Urothelium cell line (cell line): ENCODE measurements at regions not wholly inside any gene's neighbourhood (a gene's known extent, or its start where the extent isn't known, plus 50 kb on each side); places are given as distances from the start of the nearest gene placed in this dataset.
"Not testable (repeated sequence)": the region's sequence is repeated elsewhere in the genome, so short reads cannot be mapped to it uniquely, and the experiment has no call there.

ENCODE experiments used
- DNase-seq: peaks from one replicate; pipeline ENCODE4 v3.0.0; 2011; ENCODE audit warnings: low spot score, mixed read lengths
- FAIRE-seq: peaks from 2 replicates; lab custom pipeline; 2011; peaks lifted over from hg19 to GRCh38; lab: Jason Lieb, UNC

- peak; percentile 55 for DNase-seq
- FAIRE-seq, result not testable (repeated sequence)
Measured at GRCh38 chr2:234168605-234169570, 118.4 kb downstream of the SPP2 start.

GRCh38 chr2:234166531-234166930 lies 116.0 kb downstream of the SPP2 start:
- FAIRE-seq (no peak), DNase-seq (no peak)

- DNase-seq (no peak), FAIRE-seq (no peak)
Measured at GRCh38 chr2:234165421-234165820, 114.9 kb downstream of the SPP2 start.

GRCh38 chr2:234164493-234165413 lies 114.3 kb downstream of the SPP2 start:
- DNase-seq, result no peak
- FAIRE-seq, result no peak

GRCh38 chr2:234163510-234164045 lies 113.1 kb downstream of the SPP2 start:
- FAIRE-seq (no peak), DNase-seq (no peak)

GRCh38 chr2:234162861-234163260 lies 112.4 kb downstream of the SPP2 start:
- FAIRE-seq, result no peak
- DNase-seq, result no peak

- DNase-seq, result no peak
- no peak for FAIRE-seq
Measured at GRCh38 chr2:234161932-234162331, 111.4 kb downstream of the SPP2 start.

- FAIRE-seq, result no peak
- DNase-seq, result no peak
Measured at GRCh38 chr2:234158812-234159211, 108.3 kb downstream of the SPP2 start.

- DNase-seq (no peak), FAIRE-seq (no peak)
Measured at GRCh38 chr2:234157817-234158588, 107.5 kb downstream of the SPP2 start.

- FAIRE-seq (no peak), DNase-seq (no peak)
Measured at GRCh38 chr2:234156326-234156725, 105.8 kb downstream of the SPP2 start.

- DNase-seq, FAIRE-seq: not testable (repeated sequence)
Measured at GRCh38 chr2:234152835-234153234, 102.3 kb downstream of the SPP2 start.

GRCh38 chr2:234147335-234147861 lies 96.9 kb downstream of the SPP2 start:
- FAIRE-seq (no peak), DNase-seq (no peak)

- peak; percentile 82 for DNase-seq
- FAIRE-seq, result no peak
Measured at GRCh38 chr2:234146087-234146826, 95.8 kb downstream of the SPP2 start.

GRCh38 chr2:234145511-234145910 lies 95.0 kb downstream of the SPP2 start:
- no peak for DNase-seq
- FAIRE-seq, result no peak

GRCh38 chr2:234145057-234145456 lies 94.6 kb downstream of the SPP2 start:
- DNase-seq (no peak), FAIRE-seq (no peak)

- no peak for FAIRE-seq
- DNase-seq, result no peak
Measured at GRCh38 chr2:234143896-234144295, 93.4 kb downstream of the SPP2 start.

- FAIRE-seq (no peak), DNase-seq (no peak)
Measured at GRCh38 chr2:234142530-234142929, 92.0 kb downstream of the SPP2 start.

- no peak for FAIRE-seq
- DNase-seq, result peak; percentile 56
Measured at GRCh38 chr2:234139755-234140154, 89.3 kb downstream of the SPP2 start.

- FAIRE-seq, result no peak
- DNase-seq, result no peak
Measured at GRCh38 chr2:234138836-234139235, 88.3 kb downstream of the SPP2 start.
